ENCODE measurements at regions not wholly inside any gene's neighbourhood (a gene's known extent, or its start where the extent isn't known, plus 50 kb on each side); places are given as distances from the start of the nearest gene placed in this dataset.

DNA sequence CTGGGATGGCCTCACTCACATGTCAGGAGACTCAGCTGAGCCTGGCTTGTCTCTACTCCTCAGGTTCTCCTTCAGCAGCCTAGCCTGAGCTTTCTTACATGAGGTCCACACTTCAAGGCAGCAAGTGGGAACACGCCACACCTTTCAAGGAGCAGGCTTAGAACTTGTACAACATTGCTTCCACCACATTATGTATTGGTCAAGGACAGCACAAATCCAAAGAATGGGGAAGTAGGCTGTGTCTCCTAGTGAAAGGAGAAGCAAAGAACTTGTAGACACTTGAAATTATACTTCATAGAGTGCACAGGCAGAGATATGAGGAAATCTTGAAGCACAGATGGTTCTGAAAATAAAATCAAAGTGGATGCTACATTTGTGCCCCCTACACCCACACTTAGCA lies 120.9 kb upstream of the NOCT start:
- no peak for DNase-seq (ENCODE audit: extremely low read depth, low read depth)

DNA sequence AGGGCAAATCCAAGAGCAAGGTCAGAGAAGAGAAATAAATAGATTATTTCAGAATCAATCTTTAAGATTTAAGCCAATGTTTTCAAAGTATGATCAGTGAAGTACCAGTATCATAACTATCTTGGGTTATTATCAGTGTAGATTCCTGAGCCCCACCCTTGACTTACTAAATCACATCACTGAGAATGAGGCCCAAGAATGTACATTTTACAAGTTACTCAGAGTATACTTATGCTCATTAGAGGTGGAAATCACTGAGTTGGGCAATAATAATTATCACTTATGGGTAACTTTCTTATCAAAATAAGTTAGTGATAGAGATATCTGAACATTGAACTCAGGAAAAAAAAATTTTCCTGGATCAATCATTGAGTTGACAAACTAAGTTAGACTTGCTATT lies 121.6 kb upstream of the NOCT start:
- DNase-seq (ENCODE audit: extremely low read depth, low read depth), result no peak

DNA sequence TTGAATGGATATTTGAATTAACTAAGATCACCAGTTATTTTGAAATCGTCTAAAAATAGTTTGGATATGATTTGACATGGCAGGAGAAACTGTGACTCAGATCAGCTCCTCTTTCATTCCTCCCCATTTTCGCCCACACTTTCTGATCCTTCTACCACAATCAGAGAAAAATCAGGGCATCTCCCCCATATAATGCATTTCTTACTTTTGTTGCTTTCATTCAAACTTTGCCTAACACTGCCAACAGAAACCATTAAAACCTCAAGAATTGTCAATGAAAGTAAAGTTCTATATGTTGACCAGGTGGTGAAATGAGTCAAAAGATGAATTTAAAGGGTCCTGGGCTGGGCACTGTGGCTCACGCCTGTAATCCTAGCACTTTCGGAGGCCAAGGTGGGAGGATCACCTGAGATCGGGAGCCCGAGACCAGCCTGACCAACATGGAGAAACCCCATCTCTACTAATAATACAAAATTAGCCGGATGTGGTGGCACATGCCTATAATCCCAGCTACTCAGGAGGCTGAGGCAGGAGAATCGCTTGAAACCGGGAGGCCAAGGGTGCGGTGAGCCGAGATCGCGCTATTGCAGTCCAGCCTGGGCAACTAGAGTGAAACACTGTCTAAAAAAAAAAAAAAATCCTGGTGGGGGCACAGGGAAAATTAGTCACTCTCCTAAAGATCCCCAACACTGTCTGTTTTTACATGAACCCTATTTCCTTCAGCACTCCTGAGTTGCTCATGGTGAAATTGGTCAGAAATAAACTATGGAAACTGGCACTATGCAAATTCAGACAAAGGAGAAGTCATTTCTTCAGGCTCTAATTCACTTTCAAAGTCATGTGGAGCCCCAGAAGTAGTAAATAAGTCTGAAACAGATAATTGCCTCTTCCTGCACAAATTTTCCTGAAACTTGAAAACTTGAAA lies 122.8 kb upstream of the NOCT start:
- no peak for DNase-seq (ENCODE audit: extremely low read depth, low read depth)

DNA sequence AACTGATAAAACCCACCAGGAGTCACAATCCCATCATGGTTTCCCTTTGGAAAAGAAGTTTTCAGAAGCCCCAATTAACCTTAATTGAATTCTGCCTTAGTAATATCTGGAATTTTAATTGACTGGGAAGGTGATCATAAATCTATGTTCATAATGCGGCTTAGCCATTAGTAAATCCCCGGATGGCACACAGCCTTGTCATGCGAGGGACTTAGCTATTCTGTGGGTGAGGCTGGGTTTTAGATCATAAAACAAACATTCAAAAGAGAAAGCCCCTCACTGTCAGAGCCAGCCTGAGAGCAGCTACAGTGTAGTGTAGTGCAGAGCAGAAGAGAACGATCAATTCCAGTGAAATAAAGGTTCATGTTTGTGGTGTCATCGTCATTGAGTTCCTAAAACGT lies 124.0 kb upstream of the NOCT start:
- DNase-seq (ENCODE audit: extremely low read depth, low read depth), result no peak

DNA sequence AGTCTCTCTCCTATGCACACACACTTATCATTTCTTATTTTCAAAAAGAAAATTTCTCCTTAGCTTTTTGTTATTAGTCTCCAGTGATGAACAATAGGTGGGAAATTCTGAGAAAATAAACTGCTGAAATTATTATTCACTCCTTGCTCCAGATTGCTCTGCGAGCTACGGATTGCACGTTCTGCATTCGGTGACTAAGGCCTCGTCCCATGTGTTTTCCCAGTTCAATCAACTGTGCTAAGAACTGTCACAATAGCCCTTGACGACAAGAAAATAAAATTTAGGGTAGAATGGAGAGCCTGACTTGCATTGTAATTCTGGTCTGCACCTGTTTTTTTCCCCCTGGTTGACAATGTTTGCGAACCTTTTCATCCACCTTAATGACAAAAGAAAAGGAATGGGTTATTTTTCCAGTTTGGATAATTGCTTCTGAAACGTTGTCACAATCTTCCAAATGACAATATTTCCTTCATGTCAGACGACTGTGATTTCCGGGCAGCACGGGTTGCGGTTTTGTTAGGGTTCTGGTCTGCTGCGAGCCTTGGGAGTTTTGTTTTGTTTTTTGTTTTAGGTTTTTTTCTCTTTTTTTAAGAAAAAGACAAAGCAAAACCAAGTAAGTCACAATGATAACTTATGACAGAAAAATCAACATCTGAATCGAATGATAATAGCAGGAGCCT lies 124.5 kb upstream of the NOCT start:
- DNase-seq (ENCODE audit: extremely low read depth, low read depth), result no peak

DNA sequence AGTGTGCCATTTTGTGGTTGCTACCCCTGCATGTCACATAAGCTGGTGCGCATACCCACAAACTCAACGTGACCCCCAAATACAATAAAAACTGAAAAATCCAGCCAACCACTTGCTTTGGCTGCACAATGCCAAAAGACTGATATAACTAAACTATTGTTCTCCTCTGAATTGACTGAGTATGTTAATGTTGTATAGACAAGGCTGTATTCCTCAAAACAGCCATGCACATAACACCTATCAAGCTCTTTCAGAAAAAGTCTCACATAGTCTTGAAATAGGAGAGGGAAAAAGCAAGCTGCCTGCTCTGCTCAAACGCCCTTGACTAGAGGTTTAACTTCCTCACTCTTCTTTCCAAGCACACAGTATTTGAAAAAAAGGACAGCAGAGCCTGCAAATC lies 126.4 kb upstream of the NOCT start:
- DNase-seq (ENCODE audit: extremely low read depth, low read depth), result no peak

DNA sequence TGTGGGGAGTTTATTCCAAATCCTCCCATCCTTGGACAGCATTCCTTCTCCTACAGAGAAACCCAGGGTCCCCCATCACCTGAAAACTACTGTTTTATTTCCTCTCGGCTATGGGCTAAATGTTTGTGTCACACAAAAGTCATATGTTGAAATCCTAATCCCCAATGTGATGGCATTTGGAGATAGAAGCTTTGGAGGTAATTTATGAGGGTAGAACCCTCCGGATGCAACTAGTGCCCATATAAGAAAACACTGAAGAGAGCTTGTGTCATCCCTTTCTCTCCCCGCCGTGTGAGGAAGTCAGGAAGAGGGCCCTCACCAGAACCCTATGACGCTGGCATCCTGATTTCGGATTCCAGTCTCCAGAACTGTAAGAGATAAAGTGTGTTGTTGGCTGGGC lies 127.8 kb upstream of the NOCT start:
- DNase-seq (ENCODE audit: extremely low read depth, low read depth), result no peak

DNA sequence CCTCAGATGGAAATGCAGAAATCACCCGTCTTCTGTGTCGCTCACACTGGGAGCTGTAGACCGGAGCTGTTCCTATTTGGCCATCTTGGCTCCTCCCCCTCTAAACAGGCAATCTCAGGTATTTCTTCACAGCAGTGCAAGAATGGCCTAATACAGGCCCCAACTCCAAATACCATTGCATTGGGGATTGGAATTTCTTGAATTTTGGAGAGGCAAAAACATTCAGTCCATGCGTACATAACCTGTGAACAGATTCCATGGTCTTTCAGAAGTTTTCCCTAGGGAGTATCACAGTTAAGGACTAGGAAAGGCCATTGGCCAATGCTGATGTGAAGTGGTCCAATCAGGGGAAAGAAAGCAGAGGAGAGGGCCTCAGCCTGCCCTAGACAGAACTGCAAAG lies 128.2 kb upstream of the NOCT start:
- DNase-seq (ENCODE audit: extremely low read depth, low read depth), result no peak

DNA sequence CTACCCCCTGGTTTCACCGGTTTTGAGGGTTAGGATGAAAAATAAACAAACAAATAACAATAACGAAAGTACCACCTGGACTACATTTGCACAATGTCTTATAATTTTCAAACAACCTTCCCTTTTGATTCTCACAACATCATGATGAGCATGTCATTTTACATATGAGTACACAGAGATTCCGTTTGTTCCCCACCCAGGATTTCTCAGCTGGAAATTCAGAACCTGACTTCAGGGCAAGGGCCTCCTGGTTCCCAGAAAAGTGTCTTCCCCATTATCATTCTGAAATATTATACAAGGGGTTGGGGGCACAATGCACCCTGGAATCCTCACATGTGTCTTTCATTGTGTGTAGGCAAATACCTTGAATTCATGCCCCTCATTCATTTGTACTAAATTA lies 135.8 kb upstream of the NOCT start:
- no peak for DNase-seq (ENCODE audit: extremely low read depth, low read depth)

DNA sequence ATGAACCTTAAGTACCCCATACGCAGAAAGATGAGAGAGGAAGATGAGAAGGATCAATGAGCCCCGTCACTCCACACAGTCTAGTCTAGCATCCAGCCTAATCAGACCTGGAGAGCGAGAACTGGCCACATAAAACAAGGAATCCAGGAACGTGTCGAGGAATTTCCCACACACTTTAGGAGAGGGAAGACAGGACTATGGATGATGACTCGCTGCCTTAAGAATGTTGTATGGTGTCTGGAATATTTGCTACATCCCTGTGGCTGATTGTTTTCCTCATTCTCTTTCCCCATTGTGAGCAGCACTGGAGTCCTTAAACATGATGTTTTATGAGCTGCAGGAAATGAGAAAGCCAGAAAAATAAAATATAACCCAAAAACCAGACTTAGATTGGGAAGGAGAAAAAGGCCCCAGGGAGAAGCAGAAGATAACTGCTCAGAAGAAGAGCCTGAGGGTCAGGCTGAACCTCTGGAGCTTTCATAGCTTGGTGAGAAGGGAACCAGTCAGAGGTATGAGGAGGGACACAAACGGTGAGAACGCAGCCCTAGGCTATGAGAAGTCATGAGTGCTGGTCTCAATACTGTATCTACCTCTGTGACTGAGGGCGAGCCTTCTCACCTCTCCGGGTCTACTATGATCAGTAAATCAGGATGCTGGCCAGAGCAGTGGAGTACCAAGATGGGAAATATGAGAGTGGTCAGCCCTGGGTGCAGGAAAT lies 139.5 kb upstream of the NOCT start:
- DNase-seq (ENCODE audit: extremely low read depth, low read depth), result no peak

DNA sequence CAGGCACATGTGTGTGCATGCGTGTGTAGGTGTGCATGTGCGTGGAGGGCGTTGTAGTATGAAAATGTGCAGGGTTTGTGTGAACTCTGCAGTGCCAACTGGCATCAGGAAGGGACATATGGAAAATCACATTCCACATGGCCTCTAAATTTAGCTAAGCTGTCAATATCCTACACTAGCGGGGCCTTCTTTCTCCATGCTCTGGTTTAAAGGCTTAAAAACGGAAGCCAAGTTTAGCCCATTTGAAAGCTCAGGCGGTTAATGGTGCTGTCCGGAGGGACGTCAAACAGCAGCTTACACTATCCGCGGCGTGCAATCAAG lies 144.1 kb upstream of the NOCT start:
- DNase-seq (ENCODE audit: extremely low read depth, low read depth), result no peak

DNA sequence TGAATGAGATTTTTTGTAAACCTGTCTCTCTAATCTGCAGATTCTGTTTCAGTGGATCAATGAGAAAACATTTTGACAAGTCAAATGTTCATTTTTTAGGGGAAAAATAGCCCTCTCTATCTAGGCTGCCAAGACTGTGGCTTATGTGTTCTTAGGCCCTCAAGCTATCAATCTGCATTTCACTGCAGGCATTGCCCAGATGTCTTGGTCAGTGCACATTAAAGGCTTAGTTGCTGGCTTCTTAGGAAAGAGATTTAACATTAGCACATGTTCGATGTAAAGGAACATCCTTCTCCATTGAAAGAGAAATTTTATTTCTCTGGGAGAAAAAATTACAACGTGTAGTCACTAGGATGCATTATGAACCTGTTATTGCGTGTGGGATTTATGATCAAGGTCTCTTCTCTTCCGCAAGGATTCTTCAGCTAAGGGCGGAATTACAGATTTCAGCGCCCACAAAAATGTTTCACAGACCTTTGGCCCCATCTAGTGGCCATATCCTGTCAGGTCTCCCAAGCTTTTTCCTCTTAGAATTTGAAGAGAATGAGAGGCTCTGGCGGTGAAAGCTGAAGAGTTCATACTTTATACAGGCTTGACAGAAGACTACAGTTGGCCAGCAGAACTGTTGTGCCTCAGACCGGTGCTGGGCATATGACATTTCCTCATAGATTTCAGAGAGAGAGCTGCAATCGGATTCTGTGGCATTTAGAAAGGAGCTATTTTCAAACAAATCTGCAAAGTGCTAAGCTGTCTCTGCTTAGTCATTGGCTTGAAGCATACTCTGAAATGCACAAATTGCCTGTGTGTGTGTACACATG lies 144.6 kb upstream of the NOCT start:
- peak; percentile 65 for DNase-seq (ENCODE audit: extremely low read depth, low read depth)

DNA sequence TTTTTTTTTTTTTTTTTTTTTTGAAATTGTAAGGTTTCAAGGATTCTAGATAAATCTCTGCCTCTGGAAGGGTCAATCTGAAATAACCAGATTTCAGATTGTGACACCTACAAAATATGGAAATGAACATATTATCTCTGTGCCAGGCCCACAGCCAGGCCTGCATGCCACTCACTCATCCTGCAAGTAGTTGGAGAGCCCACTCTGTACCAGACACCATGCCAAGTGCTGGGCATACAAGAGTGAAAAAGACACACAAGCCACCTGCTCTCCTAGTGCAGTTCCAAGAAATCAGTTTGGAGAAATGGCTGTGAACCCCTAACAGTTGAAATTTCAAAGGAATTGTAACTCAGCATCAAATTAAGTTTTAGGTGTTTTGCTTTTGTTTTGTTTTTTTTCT lies 145.9 kb upstream of the NOCT start:
- no peak for DNase-seq (ENCODE audit: extremely low read depth, low read depth)

DNA sequence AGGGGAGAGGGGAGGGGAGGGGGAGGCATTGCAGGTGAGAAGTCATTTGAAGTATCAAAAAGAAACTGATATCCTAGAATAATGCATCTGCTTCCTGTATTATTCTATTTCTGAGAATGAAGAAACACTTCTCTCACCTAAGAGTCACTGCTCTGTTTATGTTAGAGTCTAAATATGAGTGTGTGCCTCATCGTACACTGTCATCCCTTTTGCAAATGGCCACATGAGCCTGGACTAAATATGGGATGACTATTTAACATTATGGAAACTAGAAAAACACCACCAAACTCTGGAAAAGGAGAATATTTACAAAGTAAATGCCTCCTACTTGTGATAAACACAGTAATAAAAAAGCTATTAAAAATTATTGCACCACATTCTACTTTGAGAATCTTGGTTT lies 146.4 kb upstream of the NOCT start:
- no peak for DNase-seq (ENCODE audit: extremely low read depth, low read depth)

DNA sequence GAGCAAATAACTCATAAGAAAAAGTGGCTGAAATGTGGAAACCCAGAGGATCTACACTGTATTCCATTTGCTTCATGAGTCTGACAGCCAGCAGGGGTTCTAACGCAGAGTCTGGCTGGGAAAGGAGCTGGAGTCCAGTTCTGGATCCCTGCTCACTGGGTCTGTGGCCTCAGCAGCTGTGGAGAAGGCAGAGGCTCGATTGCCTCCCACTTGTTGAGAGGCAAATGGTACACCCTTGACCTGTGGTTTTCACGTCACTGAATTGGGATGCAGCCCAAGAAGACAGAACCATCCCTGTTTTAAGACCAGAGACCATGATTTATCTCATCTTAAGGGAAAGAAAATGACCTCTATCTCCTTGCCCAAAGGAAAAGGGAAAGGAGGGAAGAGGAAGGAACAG lies 147.0 kb upstream of the NOCT start:
- DNase-seq (ENCODE audit: extremely low read depth, low read depth), result no peak

DNA sequence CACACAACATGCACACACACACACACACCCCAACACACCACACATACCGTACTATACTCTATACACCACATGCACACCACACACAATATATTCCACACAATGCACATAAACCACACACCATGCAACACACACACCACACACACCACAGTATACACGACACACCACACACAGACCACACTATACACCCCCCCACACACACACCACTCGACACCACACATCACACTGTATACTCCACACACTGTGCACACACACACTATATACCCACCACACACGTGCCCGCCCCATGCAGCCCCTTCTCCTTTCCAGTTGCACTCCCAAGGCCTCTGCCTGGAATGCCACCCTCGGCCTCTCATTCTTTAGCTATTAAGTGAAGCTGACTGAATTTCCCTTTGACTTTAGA lies 148.2 kb upstream of the NOCT start:
- no peak for DNase-seq (ENCODE audit: extremely low read depth, low read depth)

DNA sequence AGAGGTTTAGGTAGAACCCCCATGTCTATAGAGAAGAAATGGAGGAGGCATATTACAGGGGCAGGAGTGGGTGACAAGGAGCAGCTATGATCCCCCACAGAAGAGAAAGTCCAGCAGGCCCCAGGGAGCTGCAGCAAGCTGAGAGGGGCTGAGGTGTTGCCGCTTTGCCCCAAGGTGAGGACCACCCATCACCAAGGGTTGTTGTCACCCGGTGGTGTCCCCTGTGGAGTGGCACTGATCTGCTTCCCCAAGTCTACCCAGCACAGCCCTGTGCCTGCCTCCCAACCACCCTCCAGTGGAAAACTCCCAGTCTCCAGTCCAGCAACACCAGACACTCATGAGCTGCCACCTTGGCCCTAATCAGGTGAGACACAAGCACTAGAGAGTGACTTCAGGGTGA lies 149.3 kb upstream of the NOCT start:
- no peak for DNase-seq (ENCODE audit: extremely low read depth, low read depth)

DNA sequence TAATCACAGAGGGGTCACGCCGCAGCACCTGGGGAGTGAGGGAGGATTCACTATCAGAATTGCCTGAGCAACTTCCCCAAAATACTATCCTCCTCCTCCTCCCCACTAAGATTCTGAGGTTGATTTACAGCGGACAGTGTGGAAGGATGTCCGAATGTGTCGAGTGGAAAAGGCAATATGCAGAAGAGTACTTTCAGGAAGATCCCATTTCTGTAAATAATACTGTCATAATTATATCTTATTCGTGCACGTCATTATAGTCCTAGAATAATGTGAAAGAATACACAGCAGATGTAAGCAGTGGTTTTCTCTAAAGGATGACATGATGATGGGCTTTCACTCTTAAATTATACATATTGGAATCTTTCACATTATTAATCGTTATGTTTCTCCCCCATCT lies 149.8 kb upstream of the NOCT start:
- no peak for DNase-seq (ENCODE audit: extremely low read depth, low read depth)

DNA sequence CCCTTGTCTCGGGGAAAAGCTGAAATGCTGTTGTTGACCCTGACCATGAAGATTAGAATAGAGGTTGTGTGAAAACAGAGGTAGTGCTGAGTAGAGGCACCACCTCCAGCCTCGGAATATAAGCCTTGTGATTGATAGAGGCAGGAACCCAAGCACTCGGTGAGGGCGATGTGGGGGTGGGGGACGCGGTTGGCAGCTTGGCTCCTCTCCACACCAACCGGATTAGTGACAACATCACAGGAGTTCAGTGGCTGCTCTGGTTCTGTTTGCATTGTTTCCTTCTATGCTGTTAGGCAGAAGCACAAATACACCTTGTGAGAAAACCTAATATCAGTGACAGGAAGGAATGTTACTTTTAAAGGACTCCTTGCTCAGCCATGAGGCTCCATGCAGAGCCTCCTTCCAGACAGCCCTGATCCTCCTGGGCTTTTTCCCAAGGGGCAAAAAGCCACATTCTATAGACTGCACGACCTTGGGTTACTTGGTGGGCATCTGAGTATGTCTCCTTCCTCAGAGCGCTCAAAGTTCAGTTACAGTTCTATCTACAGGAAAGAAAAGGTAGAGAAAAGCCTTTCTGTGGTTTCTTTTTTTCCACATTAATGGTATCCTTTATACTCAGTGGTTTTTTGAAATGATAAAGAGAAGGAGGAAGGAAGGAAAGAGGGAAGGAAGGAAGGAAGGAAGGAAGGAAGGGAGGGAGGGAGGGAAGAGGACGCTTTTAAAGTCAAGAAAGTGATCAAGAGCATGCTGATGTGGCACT lies 150.4 kb upstream of the NOCT start:
- DNase-seq (ENCODE audit: extremely low read depth, low read depth), result no peak

DNA sequence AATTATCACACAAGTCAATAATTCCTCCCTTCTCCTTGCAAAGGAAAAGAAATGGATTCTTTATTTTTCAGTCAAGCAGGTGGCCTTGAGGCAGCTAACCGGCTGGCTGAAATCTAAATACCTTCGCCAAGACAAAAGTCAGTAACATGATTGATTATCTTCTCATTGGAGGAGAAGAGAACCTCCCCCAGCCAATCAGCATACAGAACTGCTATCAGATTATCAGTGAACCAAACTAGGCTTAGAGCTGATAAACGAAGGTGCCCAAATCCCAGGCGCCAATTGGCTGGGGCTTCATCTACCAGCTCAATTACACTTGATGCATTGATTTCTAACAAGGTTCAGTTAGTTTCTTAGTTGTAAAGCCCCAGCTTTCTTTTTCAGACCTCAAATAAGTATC lies 152.4 kb upstream of the NOCT start:
- no peak for DNase-seq (ENCODE audit: extremely low read depth, low read depth)
